IMR-90 (cell line): ENCODE measurements at regions not wholly inside any gene's neighbourhood (a gene's known extent, or its start where the extent isn't known, plus 50 kb on each side); places are given as distances from the start of the nearest gene placed in this dataset.
A peak's percentile ranks its signal among the peaks of the same experiment; 100 is the strongest.

Experiments
- ATAC-seq: fragments of 200-7000 bp; cut with Tn5 transposase; 2 replicates; pipeline ENCODE4 v1.9.1; 2020; ENCODE audit warnings: low read depth, mild to moderate bottlenecking, moderate library complexity
- BruUV-seq: library from RNA; stranded (reverse); fragments of 400-500 nt; replicated peaks from 2 replicates; lab custom pipeline; 2021; lab: Mats Ljungman, UMichigan
- CTCF ChIA-PET: fragments of 300-600 bp; formaldehyde crosslinking; extraction: SDS; loops from one replicate; lab custom pipeline; 2021; ENCODE audit warnings: antibody characterized with exemption; lab: Yijun Ruan, JAX
- POLR2A ChIA-PET: fragments of 300-600 bp; sonication (Branson Sonifier 250); formaldehyde crosslinking; loops from one replicate; lab custom pipeline; 2022; ENCODE audit warnings: antibody characterized with exemption; ENCODE audit not compliant: unreplicated experiment; lab: Charles Lee
- DNase-seq: peaks from one replicate; pipeline ENCODE4 v3.0.0; 2013
- H2AFZ ChIP-seq: replicated peaks from 2 replicates; pipeline ENCODE3; 2013; ENCODE audit warnings: low read length, mild to moderate bottlenecking; ENCODE audit not compliant: poor library complexity
- H2AK5ac ChIP-seq: 2 replicates; pipeline ENCODE4 v1.6.1; 2013; ENCODE audit warnings: low read depth, low read length, inconsistent platforms
- H2AK9ac ChIP-seq: replicated peaks from 2 replicates; pipeline ENCODE3; 2013; ENCODE audit warnings: mild to moderate bottlenecking, low read depth, low read length, moderate library complexity; ENCODE audit not compliant: poor library complexity
- H2BK120ac ChIP-seq: 2 replicates; pipeline ENCODE4 v1.6.1; 2013; ENCODE audit warnings: low read depth, low read length, inconsistent platforms
- H2BK15ac ChIP-seq: 3 replicates; pipeline ENCODE4 v1.6.1; 2013; ENCODE audit warnings: low read depth, low read length, inconsistent platforms
- H2BK20ac ChIP-seq: 2 replicates; pipeline ENCODE4 v1.6.1; 2013; ENCODE audit warnings: low read depth, mild to moderate bottlenecking, inconsistent platforms, low read length, moderate library complexity
- H2BK5ac ChIP-seq: 2 replicates; pipeline ENCODE4 v1.6.1; 2013; ENCODE audit warnings: mild to moderate bottlenecking, low read depth, low read length, inconsistent platforms; ENCODE audit not compliant: poor library complexity, severe bottlenecking
- H3K14ac ChIP-seq: replicated peaks from 2 replicates; pipeline ENCODE4 v1.6.1; 2013; ENCODE audit warnings: low read depth, low read length, inconsistent platforms
- H3K18ac ChIP-seq: 2 replicates; pipeline ENCODE4 v1.6.1; 2013; ENCODE audit warnings: low read depth, low read length, control low read depth
- H3K23ac ChIP-seq: 2 replicates; pipeline ENCODE4 v1.6.1; 2013; ENCODE audit warnings: low read depth, low read length, inconsistent platforms
- H3K27ac ChIP-seq: 2 replicates; pipeline ENCODE4 v1.5.1; 2013; ENCODE audit warnings: mild to moderate bottlenecking, control low read depth, low read length; ENCODE audit not compliant: insufficient read depth
- H3K27me3 ChIP-seq: 2 replicates; pipeline ENCODE4 v1.6.1; 2013; ENCODE audit warnings: low read length; ENCODE audit not compliant: control insufficient read depth, insufficient read depth
- H3K36me3 ChIP-seq: 2 replicates; pipeline ENCODE4 v1.6.1; 2013; ENCODE audit warnings: low read length, mixed read lengths; ENCODE audit not compliant: control insufficient read depth, insufficient read depth
- H3K4ac ChIP-seq: 2 replicates; pipeline ENCODE4 v1.6.1; 2013; ENCODE audit warnings: low read depth, low read length, inconsistent platforms
- H3K4me1 ChIP-seq: 2 replicates; pipeline ENCODE4 v1.6.1; 2013; ENCODE audit warnings: low read length, mixed read lengths; ENCODE audit not compliant: control insufficient read depth, insufficient read depth
- H3K4me2 ChIP-seq: 2 replicates; pipeline ENCODE4 v1.6.1; 2013; ENCODE audit warnings: low read depth, mild to moderate bottlenecking, control low read depth, low read length, moderate library complexity
- H3K4me3 ChIP-seq: 2 replicates; pipeline ENCODE4 v1.5.1; 2013; ENCODE audit warnings: low read depth, mild to moderate bottlenecking, control low read depth, low read length, moderate library complexity; ENCODE audit not compliant: insufficient read depth
- H3K56ac ChIP-seq: 2 replicates; pipeline ENCODE4 v1.6.1; 2013; ENCODE audit warnings: low read length, inconsistent platforms; ENCODE audit not compliant: insufficient read depth; ENCODE audit errors: extremely low read depth
- H3K79me1 ChIP-seq, 2 experiments: 2 replicates each; pipeline ENCODE4 v1.6.1; 2013; ENCODE audit warnings: low read length in 2 of 2, inconsistent platforms in 1 of 2, low read depth in 1 of 2
- H3K9ac ChIP-seq: 2 replicates; pipeline ENCODE4 v1.6.1; 2013; ENCODE audit warnings: low read depth, low read length, control low read depth
- H3K9me1 ChIP-seq: 2 replicates; pipeline ENCODE4 v1.6.1; 2013; ENCODE audit warnings: low read length, inconsistent platforms; ENCODE audit not compliant: insufficient read depth
- H3K9me3 ChIP-seq: 2 replicates; pipeline ENCODE4 v1.6.1; 2013; ENCODE audit warnings: low read length; ENCODE audit not compliant: control insufficient read depth, insufficient read depth
- H4K20me1 ChIP-seq: 2 replicates; pipeline ENCODE4 v1.6.1; 2013; ENCODE audit warnings: low read length, inconsistent platforms; ENCODE audit not compliant: insufficient read depth
- H4K5ac ChIP-seq: 2 replicates; pipeline ENCODE4 v1.6.1; 2013; ENCODE audit warnings: mild to moderate bottlenecking, low read depth, low read length, control low read depth
- H4K8ac ChIP-seq, 2 experiments: 2 replicates each; pipeline ENCODE4 v1.6.1; 2013; ENCODE audit warnings: low read depth in 2 of 2, low read length in 2 of 2, control low read depth in 1 of 2, inconsistent platforms in 1 of 2
- H4K91ac ChIP-seq: 2 replicates; pipeline ENCODE4 v1.6.1; 2013; ENCODE audit warnings: low read depth, low read length, inconsistent platforms; ENCODE audit not compliant: insufficient read depth
- ELK1 ChIP-seq: fragments of 150-350 bp; IDR thresholded peaks from 2 replicates; pipeline ENCODE4 v1.6.1; 2016; ENCODE audit warnings: low read depth, mild to moderate bottlenecking, low read length, moderate library complexity, borderline replicate concordance
- MAFK ChIP-seq: IDR thresholded peaks from 2 replicates; pipeline ENCODE4 v1.6.1; 2012; ENCODE audit warnings: low read depth, low read length, improper control_type of control experiment
- NFE2L2 ChIP-seq: fragments of 150-350 bp; IDR thresholded peaks from 2 replicates; pipeline ENCODE4 v1.6.1; 2016; ENCODE audit warnings: low read depth, mild to moderate bottlenecking, low read length
- RAD21 ChIP-seq: IDR thresholded peaks from 2 replicates; pipeline ENCODE4 v1.6.1; 2012; ENCODE audit warnings: low read length, improper control_type of control experiment
- RCOR1 ChIP-seq: IDR thresholded peaks from 2 replicates; pipeline ENCODE4 v1.6.1; 2012; ENCODE audit warnings: mild to moderate bottlenecking, low read length, improper control_type of control experiment; ENCODE audit not compliant: insufficient replicate concordance
- SMC3 ChIP-seq: fragments of 150-350 bp; IDR thresholded peaks from 2 replicates; pipeline ENCODE4 v1.6.1; 2016; ENCODE audit warnings: low read depth, mild to moderate bottlenecking, antibody characterized with exemption, low read length, moderate library complexity
- WGBS, 2 experiments: methylation state at CpG; one replicate each; pipeline versions ENCODE4 v1.1.5 to v1.1.7; 2013; ENCODE audit warnings: missing lambda C conversion rate in 2 of 2; ENCODE audit not compliant: insufficient read length in 1 of 2; ENCODE audit errors: extremely low coverage in 2 of 2; 5-methylcytosine and 5-hydroxymethylcytosine counted together
- dilution Hi-C: fragments of 300-500 bp; cut with HindIII; formaldehyde crosslinking; loops from one replicate; pipeline ENCODE4 v1.14.3; 2018; ENCODE audit warnings: low sequenced_read_pairs; ENCODE audit not compliant: unreplicated experiment
- in situ Hi-C: fragments of 300-500 bp; cut with MboI; formaldehyde crosslinking; loops from 3 replicates; pipeline ENCODE4 v1.14.3; 2019; ENCODE audit warnings: low sequenced_read_pairs, inconsistent platforms, mixed read lengths
- intact Hi-C: fragments of 100-400 bp; cut with micrococcal nuclease; formaldehyde crosslinking; loops from 2 replicates; pipeline ENCODE4 v1.10.0; 2022

- BruUV-seq, result no TSS peak
- H4K5ac ChIP-seq, result no peak overlapping the region
- peak overlapping the region; percentile 45 for H2AK5ac ChIP-seq
- no peak overlapping the region for H3K18ac ChIP-seq
- no peak overlapping the region for H3K27ac ChIP-seq
- H2BK120ac ChIP-seq, result no peak overlapping the region
- H3K4me3 ChIP-seq, result no peak overlapping the region
- H3K9me3 ChIP-seq, result peaks cover 4% of the 10 kb centered on the region
- H2AK9ac ChIP-seq, result no peak overlapping the region
- no peaks in the 10 kb centered on the region for H3K36me3 ChIP-seq
- peaks cover 15% of the 10 kb centered on the region for H3K4me1 ChIP-seq
- H3K79me1 ChIP-seq, result no peaks in the 10 kb centered on the region
- H4K8ac ChIP-seq, result no peak overlapping the region
- H2BK5ac ChIP-seq, result no peak overlapping the region
- no peak overlapping the region for H3K4me2 ChIP-seq
- H2BK15ac ChIP-seq, result no peak overlapping the region
- H2AFZ ChIP-seq, result no peak overlapping the region
- no peak overlapping the region for H3K23ac ChIP-seq
- no peak overlapping the region for H2BK20ac ChIP-seq
- peaks cover 5% of the 10 kb centered on the region; the same call in 1 of the 2 replicates for H4K20me1 ChIP-seq
- no peak overlapping the region for H3K14ac ChIP-seq
- ATAC-seq (no peak), DNase-seq (no peak)
- H4K91ac ChIP-seq, result no peak overlapping the region
- in situ Hi-C loops, result no loop called here
- peaks cover 17% of the 10 kb centered on the region for H3K27me3 ChIP-seq
- TF ChIP-seq RCOR1 (no peak), SMC3 (no peak), RAD21 (no peak), MAFK (no peak), NFE2L2 (no peak), ELK1 (no peak)
- peak overlapping the region; percentile 20; the same call in 1 of the 2 replicates for H3K4ac ChIP-seq
- ChIA-PET CTCF (no interaction called here), POLR2A (no interaction called here)
- WGBS, 2 experiments, result no CpG with 5 or more reads among the region's 5 CpGs
- peaks cover 10% of the 10 kb centered on the region; the same call in 1 of the 2 replicates for H3K9me1 ChIP-seq
- dilution Hi-C loops, result no loop called here
- H3K9ac ChIP-seq, result no peak overlapping the region
- no peak overlapping the region for H3K56ac ChIP-seq
- intact Hi-C loops, result no loop called here
Observed at GRCh38 chr11:69212798-69213110, 57.0 kb downstream of the SMIM38 start.
